ENCODE measurements at regions not wholly inside any gene's neighbourhood (a gene's known extent, or its start where the extent isn't known, plus 50 kb on each side); places are given as distances from the start of the nearest gene placed in this dataset.
A peak's percentile ranks its signal among the peaks of the same experiment; 100 is the strongest.

DNA sequence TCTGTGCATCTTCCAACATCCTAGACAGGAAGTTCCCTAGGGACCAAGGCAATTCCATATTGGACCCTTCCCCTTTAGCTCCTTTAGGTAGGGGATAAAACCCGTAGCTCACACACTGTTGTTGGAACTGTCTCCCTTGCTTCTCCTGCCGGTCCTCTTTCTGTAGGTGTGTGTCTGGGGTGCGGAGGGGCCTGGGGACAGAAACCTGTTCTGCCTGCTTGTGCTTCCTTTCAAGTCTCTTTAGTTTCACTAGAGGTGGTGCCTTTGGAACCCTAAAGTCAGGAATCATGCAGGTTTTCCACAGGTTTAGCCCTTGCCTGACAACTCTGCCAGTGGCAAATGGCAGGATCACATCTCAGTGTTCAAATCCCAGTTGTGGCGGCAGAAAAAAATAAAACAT is 74.6 kb upstream of the PTGFRN start:
- DNase-seq (ENCODE audit: low read depth): no peak
- H3K4me3 ChIP-seq (replicated peaks; ENCODE audit: low read depth, low read length): no peak overlapping the region
- TF ChIP-seq, protein P1, sequence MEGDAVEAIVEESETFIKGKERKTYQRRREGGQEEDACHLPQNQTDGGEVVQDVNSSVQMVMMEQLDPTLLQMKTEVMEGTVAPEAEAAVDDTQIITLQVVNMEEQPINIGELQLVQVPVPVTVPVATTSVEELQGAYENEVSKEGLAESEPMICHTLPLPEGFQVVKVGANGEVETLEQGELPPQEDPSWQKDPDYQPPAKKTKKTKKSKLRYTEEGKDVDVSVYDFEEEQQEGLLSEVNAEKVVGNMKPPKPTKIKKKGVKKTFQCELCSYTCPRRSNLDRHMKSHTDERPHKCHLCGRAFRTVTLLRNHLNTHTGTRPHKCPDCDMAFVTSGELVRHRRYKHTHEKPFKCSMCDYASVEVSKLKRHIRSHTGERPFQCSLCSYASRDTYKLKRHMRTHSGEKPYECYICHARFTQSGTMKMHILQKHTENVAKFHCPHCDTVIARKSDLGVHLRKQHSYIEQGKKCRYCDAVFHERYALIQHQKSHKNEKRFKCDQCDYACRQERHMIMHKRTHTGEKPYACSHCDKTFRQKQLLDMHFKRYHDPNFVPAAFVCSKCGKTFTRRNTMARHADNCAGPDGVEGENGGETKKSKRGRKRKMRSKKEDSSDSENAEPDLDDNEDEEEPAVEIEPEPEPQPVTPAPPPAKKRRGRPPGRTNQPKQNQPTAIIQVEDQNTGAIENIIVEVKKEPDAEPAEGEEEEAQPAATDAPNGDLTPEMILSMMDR (IDR thresholded peaks at IDR 0.05; ENCODE audit: low read length, missing control alignments): no peak

DNA sequence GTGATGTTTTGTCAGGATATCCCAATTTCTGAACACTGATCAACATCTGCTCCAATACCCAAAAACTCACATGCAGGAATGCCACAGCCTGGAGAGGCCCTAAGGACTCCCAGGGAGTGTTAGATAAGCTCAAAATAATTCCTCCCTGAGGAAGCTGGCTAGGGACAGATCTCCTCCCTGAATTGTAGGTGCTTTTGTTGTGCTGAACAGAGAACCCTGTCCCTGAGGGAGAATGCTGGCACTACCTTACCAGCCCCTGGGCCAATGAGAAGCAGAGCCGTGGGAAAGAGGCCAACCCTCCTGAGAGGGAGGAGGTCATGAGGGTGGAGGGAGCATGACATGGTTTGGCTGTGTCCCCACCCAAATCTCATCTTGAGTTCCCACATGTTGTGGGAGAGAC is 73.6 kb upstream of the PTGFRN start:
- DNase-seq (ENCODE audit: low read depth): no peak
- TF ChIP-seq, protein P1 (IDR thresholded peaks at IDR 0.05; ENCODE audit: low read length, missing control alignments): no peak
- no peak overlapping the region for H3K4me3 ChIP-seq (replicated peaks; ENCODE audit: low read depth, low read length)

DNA sequence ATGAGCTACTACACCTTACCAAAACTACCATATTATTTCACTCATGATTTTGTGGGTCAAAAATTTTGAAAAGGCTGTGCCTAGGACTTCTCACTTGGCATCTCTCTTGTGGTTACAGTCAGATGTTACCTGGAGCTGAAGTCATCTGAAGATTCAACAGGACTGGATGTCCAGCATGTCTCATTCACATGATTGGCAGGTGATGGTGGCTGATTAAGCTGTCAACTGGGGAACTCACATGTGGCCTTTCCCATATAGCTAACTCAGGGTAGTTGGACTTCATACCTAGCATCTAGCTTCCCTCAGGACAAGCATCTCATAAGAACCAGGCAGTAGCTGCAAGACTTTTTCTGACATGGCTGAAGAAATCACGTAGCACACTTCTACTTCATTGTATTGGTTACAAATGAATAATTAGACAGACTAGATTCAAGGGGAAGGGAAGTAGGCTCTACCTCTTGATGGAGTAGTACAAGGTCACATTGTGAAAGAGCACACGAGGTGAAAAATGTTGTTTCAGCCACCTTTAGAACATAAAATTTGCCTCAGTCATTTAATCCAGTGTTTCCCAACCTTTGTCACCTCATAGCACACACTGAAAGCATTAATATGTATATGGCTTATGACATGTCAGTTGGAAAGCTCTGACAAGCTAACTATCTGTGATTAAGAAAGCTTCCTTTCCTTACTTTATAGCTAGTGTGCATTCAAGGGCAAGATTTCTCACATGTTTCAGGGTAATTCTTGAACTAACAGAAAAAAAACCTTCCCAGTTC is 68.0 kb upstream of the PTGFRN start:
- H3K4me3 ChIP-seq (replicated peaks; ENCODE audit: low read depth, low read length): no peak overlapping the region
- no peak for DNase-seq (ENCODE audit: low read depth)

DNA sequence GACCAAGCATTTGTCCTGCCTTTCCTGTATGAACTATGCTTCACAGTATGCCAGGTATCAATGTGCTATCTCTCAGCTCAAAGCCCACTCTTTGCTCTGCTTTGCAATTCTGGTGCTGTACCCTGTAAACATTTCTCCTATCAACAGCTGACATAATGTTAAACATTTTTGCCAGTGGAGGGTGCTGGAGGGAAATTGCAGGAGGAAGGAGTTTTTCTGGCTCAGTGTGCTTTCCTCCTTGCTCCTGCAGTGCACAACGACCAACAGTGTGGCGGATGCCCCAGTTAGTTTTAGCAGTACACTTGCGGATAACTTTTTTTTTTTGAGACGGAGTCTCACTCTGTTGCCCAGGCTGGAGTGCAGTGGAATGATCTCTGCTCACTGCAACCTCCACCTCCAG is 67.1 kb upstream of the PTGFRN start:
- H3K4me3 ChIP-seq (replicated peaks; ENCODE audit: low read depth, low read length): no peak overlapping the region
- TF ChIP-seq, protein P1 (IDR thresholded peaks at IDR 0.05; ENCODE audit: low read length, missing control alignments): peak; percentile 30
- peak; percentile 45 for DNase-seq (ENCODE audit: low read depth)

More for the DNA sequence above, 68.0 kb upstream of the PTGFRN start:
- TF ChIP-seq, protein P1 (IDR thresholded peaks at IDR 0.05; ENCODE audit: low read length, missing control alignments): no peak

DNA sequence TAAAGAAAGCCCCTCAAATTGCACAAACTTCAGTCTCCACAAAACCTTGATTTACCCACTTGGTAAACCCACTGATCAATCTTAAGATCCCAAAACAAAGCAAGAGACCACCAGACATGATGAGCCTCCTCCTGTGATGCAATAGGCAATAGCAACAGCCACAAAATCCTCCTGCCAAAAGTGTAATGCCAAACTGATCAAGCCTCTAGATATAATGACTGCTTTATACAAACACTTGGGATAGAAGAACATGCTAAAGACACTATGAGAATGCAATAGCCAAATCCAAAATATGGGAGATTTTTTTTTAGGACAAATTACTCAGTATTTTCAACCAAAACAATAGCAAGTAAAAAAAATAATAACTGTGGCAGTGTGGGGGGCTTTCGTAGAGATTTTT is 64.9 kb upstream of the PTGFRN start:
- no peak for DNase-seq (ENCODE audit: low read depth)
- H3K4me3 ChIP-seq (replicated peaks; ENCODE audit: low read depth, low read length): no peak overlapping the region
- TF ChIP-seq, protein P1 (IDR thresholded peaks at IDR 0.05; ENCODE audit: low read length, missing control alignments): no peak

DNA sequence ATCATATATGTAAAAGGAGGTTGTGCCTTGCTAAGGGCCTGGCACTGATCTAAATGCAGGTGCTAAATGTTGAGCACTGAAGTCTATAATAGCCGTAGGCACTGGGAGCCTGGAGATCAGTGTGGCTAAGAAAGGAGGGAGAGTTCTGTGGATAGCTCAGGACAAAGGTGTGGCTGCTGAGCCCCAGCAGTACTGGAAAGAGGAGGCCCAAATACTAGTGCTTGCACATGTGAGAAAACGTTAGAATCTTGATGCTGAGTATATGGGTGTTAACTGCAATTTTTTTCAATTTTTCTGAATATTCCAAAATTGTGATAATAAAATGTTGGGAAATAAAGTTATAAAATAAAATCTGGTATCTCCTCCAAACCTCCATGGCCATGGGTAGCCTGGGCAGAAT is 62.5 kb upstream of the PTGFRN start:
- DNase-seq (ENCODE audit: low read depth): no peak
- TF ChIP-seq, protein P1 (IDR thresholded peaks at IDR 0.05; ENCODE audit: low read length, missing control alignments): no peak
- no peak overlapping the region for H3K4me3 ChIP-seq (replicated peaks; ENCODE audit: low read depth, low read length)
